ENCODE measurements at regions not wholly inside any gene's neighbourhood (a gene's known extent, or its start where the extent isn't known, plus 50 kb on each side); places are given as distances from the start of the nearest gene placed in this dataset.

DNA sequence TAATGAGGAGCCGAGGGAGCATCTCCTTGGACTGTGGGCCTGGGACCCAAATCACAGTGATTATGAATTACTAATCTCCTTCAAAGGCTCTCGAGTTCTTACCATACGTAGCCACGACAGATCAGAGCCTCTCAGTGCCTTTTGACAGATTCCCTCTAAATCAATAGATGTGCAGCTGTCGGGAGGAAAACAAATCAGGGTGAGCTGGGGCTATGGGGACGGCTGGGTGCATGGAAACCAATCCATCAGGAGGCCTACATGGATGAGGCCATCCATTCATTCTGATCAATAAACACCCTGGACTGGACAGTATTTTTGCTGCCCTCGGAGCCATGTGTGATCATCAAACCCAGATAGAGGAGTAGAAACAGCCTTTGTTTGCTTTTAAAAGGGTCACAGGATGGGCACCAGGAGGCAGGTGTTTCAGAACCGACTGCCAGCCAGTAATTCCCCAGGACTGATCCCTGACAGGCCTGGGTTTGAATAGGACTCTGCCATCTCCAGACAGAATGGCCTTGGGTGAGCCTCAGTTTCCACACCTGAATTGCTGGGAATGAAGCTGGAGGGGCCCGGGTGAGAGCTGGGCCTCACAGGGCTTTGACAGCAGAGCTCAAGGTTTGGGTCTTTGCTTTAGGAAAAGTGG lies 532.8 kb downstream of the MATN1 start:
- H3K4me3 ChIP-seq (ENCODE audit: control insufficient read depth, low read depth, low read length) = no peak overlapping the region
- DNase-seq (ENCODE audit: low read depth) = no peak
- no peak for TF ChIP-seq CTCF (IDR thresholded peaks at IDR 0.05; ENCODE audit: control insufficient read depth, insufficient read depth, low read depth, low read length, missing control alignments)

DNA sequence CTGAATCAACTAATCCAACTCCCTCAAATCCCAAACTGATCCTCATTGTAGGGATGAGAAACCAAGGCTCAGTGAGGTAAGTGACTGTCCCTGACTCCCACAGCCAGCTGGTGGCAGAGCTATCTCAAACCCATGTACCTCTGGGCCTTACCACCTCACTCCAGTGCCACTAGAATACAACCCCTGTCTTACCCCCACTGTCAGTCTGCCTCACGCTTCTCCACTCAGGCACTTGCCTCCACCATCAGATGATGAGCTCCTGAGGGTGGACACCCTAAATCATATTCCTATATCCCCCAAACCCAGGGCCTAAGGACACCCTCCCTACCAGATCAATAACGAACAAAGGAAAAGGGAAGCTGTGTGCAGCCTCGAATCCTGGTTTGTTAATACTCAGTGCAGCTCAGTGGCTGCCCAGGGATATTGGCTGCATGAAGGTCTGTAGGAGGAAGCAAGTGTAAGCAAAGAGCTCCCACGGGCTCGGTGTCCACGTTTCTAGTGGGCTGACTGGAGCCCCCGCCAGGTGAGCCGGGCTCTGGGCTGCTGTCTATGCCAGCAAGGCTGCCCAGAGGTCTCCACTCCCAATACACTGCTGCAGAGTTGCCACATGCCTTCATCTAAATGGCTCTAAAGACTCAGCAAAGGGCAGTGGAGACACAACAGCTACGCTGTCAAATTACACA lies 533.4 kb downstream of the MATN1 start:
- no peak overlapping the region for H3K4me3 ChIP-seq (ENCODE audit: control insufficient read depth, low read depth, low read length)
- TF ChIP-seq CTCF (IDR thresholded peaks at IDR 0.05; ENCODE audit: control insufficient read depth, insufficient read depth, low read depth, low read length, missing control alignments) = no peak
- DNase-seq (ENCODE audit: low read depth) = no peak

DNA sequence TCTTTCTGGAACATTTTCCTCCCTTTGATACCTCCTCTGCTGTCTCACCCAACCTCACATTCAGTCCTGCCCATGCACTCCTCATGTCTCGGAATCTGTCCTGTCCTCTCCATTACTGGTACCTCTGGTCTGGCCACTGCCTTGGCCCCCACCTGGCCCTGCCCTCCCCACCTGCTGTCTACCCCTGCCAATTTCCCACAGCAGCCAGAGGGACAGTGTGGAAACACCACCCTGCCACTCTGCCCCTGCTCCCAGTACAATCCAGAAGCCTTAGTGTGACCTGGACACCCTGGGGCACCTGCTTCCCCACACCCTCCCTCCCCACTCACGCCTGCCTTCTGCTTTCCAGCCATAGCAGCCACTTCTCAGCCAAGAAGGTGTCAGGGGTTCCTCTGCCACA lies 534.4 kb downstream of the MATN1 start:
- no peak for DNase-seq (ENCODE audit: low read depth)
- no peak overlapping the region for H3K4me3 ChIP-seq (ENCODE audit: control insufficient read depth, low read depth, low read length)
- no peak for TF ChIP-seq CTCF (IDR thresholded peaks at IDR 0.05; ENCODE audit: control insufficient read depth, insufficient read depth, low read depth, low read length, missing control alignments)

GRCh38 chr1:30188329-30188728 lies 535.1 kb downstream of the MATN1 start:
- no peak overlapping the region for H3K4me3 ChIP-seq (ENCODE audit: control insufficient read depth, low read depth, low read length)
- TF ChIP-seq CTCF (IDR thresholded peaks at IDR 0.05; ENCODE audit: control insufficient read depth, insufficient read depth, low read depth, low read length, missing control alignments) = no peak
- DNase-seq (ENCODE audit: low read depth) = no peak

GRCh38 chr1:30187413-30188023 lies 535.9 kb downstream of the MATN1 start:
- TF ChIP-seq CTCF (IDR thresholded peaks at IDR 0.05; ENCODE audit: control insufficient read depth, insufficient read depth, low read depth, low read length, missing control alignments) = no peak
- DNase-seq (ENCODE audit: low read depth) = no peak
- H3K4me3 ChIP-seq (ENCODE audit: control insufficient read depth, low read depth, low read length) = no peak overlapping the region

- no peak for TF ChIP-seq CTCF (IDR thresholded peaks at IDR 0.05; ENCODE audit: control insufficient read depth, insufficient read depth, low read depth, low read length, missing control alignments)
- H3K4me3 ChIP-seq (ENCODE audit: control insufficient read depth, low read depth, low read length) = no peak overlapping the region
- no peak for DNase-seq (ENCODE audit: low read depth)
Observed at GRCh38 chr1:30186586-30186985, 536.8 kb downstream of the MATN1 start.

Measured in AG09309 (cell line).